ENCODE measurements at regions not wholly inside any gene's neighbourhood (a gene's known extent, or its start where the extent isn't known, plus 50 kb on each side); places are given as distances from the start of the nearest gene placed in this dataset.

- Histone ChIP-seq H3K36me3 (no peaks in the 10 kb centered on the region), H3K27me3 (no peaks in the 10 kb centered on the region), H3K79me2 (ENCODE audit: low read depth) (no peaks in the 10 kb centered on the region), H3K9me3 (ENCODE audit: low read depth) (no peaks in the 10 kb centered on the region), H2AFZ (replicated peaks) (no peak overlapping the region), H3K4me1 (peaks cover 4% of the 10 kb centered on the region), H3K9ac (no peak overlapping the region), H3K27ac (no peak overlapping the region), H3F3A (ENCODE audit: low read depth) (no peaks in the 10 kb centered on the region), H3K4me3 (no peak overlapping the region), H4K20me1 (ENCODE audit: low read depth) (no peaks in the 10 kb centered on the region), H3K4me2 (no peak overlapping the region)
- TF ChIP-seq EZH2 (IDR thresholded peaks at IDR 0.05): no peak
- no peak for TF ChIP-seq CTCF (IDR thresholded peaks at IDR 0.05)
- TF ChIP-seq EZH2phosphoT487 (IDR thresholded peaks at IDR 0.05): no peak
- Mint-ChIP-seq H3K9me3 (no peaks in the 10 kb centered on the region), H3K27me3 (ENCODE audit: insufficient read depth, low read depth) (peaks cover 2% of the 10 kb centered on the region), H3K36me3 (no peaks in the 10 kb centered on the region), H3K4me3 (no peak overlapping the region), H3K4me1 (no peaks in the 10 kb centered on the region), H3K27ac (no peak overlapping the region)
- no peak for DNase-seq (ENCODE audit: low spot score)
Observed at GRCh38 chr12:125473501-125473900, 408.3 kb downstream of the AACS start.

GRCh38 chr12:125487336-125487735 lies 422.1 kb downstream of the AACS start:
- H3F3A ChIP-seq (ENCODE audit: low read depth): no peaks in the 10 kb centered on the region
- H4K20me1 ChIP-seq (ENCODE audit: low read depth): no peaks in the 10 kb centered on the region
- Mint-ChIP-seq H3K9me3 (peaks cover 2% of the 10 kb centered on the region), H3K27ac (no peak overlapping the region), H3K27me3 (ENCODE audit: insufficient read depth, low read depth) (no peaks in the 10 kb centered on the region), H3K4me1 (no peaks in the 10 kb centered on the region), H3K4me3 (no peak overlapping the region), H3K36me3 (no peaks in the 10 kb centered on the region)
- no peaks in the 10 kb centered on the region for H3K79me2 ChIP-seq (ENCODE audit: low read depth)
- no peak overlapping the region for H3K4me3 ChIP-seq
- H2AFZ ChIP-seq (replicated peaks): no peak overlapping the region
- no peaks in the 10 kb centered on the region for H3K27me3 ChIP-seq
- H3K36me3 ChIP-seq: no peaks in the 10 kb centered on the region
- no peak overlapping the region for H3K9ac ChIP-seq
- DNase-seq (ENCODE audit: low spot score): no peak
- TF ChIP-seq EZH2 (IDR thresholded peaks at IDR 0.05) (no peak), CTCF (IDR thresholded peaks at IDR 0.05) (no peak), EZH2phosphoT487 (IDR thresholded peaks at IDR 0.05) (no peak)
- H3K4me2 ChIP-seq: no peak overlapping the region
- H3K9me3 ChIP-seq (ENCODE audit: low read depth): no peaks in the 10 kb centered on the region
- H3K27ac ChIP-seq: no peak overlapping the region
- no peaks in the 10 kb centered on the region for H3K4me1 ChIP-seq

- H3K27me3 Mint-ChIP-seq (ENCODE audit: insufficient read depth, low read depth): peaks cover 4% of the 10 kb centered on the region
Observed at GRCh38 chr12:125491553-125491952, 426.3 kb downstream of the AACS start.

More at GRCh38 chr12:125491553-125491952, 426.3 kb downstream of the AACS start:
- H3K27ac ChIP-seq: no peak overlapping the region
- H3K36me3 ChIP-seq: no peaks in the 10 kb centered on the region
- DNase-seq (ENCODE audit: low spot score): no peak
- no peak overlapping the region for H2AFZ ChIP-seq (replicated peaks)
- Mint-ChIP-seq H3K27ac (no peak overlapping the region), H3K36me3 (peaks cover 3% of the 10 kb centered on the region), H3K9me3 (peaks cover 2% of the 10 kb centered on the region), H3K4me1 (peaks cover 13% of the 10 kb centered on the region), H3K4me3 (no peak overlapping the region)
- H3K27me3 ChIP-seq: no peaks in the 10 kb centered on the region
- H3K79me2 ChIP-seq (ENCODE audit: low read depth): no peaks in the 10 kb centered on the region
- no peak overlapping the region for H3K9ac ChIP-seq
- TF ChIP-seq EZH2 (IDR thresholded peaks at IDR 0.05) (no peak), EZH2phosphoT487 (IDR thresholded peaks at IDR 0.05) (no peak), CTCF (IDR thresholded peaks at IDR 0.05) (no peak)
- H3F3A ChIP-seq (ENCODE audit: low read depth): no peaks in the 10 kb centered on the region
- H3K9me3 ChIP-seq (ENCODE audit: low read depth): no peaks in the 10 kb centered on the region
- H3K4me3 ChIP-seq: no peak overlapping the region
- H4K20me1 ChIP-seq (ENCODE audit: low read depth): no peaks in the 10 kb centered on the region
- no peak overlapping the region for H3K4me2 ChIP-seq
- no peaks in the 10 kb centered on the region for H3K4me1 ChIP-seq
